HEK293 (cell line): ENCODE measurements at regions not wholly inside any gene's neighbourhood (a gene's known extent, or its start where the extent isn't known, plus 50 kb on each side); places are given as distances from the start of the nearest gene placed in this dataset.

Experiments used
- CTCF ChIA-PET: fragments of 350-600 bp; formaldehyde crosslinking; extraction: SDS; loops from one replicate; lab custom pipeline; 2021; ENCODE audit warnings: antibody characterized with exemption; lab: Yijun Ruan, JAX
- POLR2A ChIA-PET: fragments of 300-600 bp; formaldehyde crosslinking; extraction: SDS; loops from one replicate; lab custom pipeline; 2020; ENCODE audit warnings: antibody characterized with exemption, inconsistent platforms; lab: Yijun Ruan, JAX
- H3K27ac ChIP-seq: fragments of 200-500 bp; sonication (Bioruptor generic); 2 replicates; pipeline ENCODE4 v1.5.1; 2014; ENCODE audit warnings: low read depth, low read length, control low read depth, inconsistent platforms; ENCODE audit errors: extremely low read depth
- H3K36me3 ChIP-seq, 2 experiments: fragments of 200-500 bp in 1 of 2; sonication (Bioruptor generic) in 1 of 2; 1 replicate in 1 of 2; 2 replicates in 1 of 2; pipeline ENCODE4 v1.5.1; 2014 to 2017; ENCODE audit warnings: inconsistent platforms in 2 of 2, low read length in 2 of 2; ENCODE audit not compliant: control insufficient read depth in 2 of 2, insufficient read depth in 1 of 2
- H3K4me1 ChIP-seq: fragments of 200-500 bp; sonication (Bioruptor generic); 2 replicates; pipeline ENCODE4 v1.5.1; 2014; ENCODE audit warnings: mild to moderate bottlenecking, low read length, inconsistent platforms; ENCODE audit not compliant: control insufficient read depth, insufficient read depth
- H3K4me3 ChIP-seq: 2 replicates; pipeline ENCODE4 v1.5.1; 2011; ENCODE audit warnings: low read depth, mild to moderate bottlenecking, control low read depth, low read length, moderate library complexity
- H3K9me3 ChIP-seq: fragments of 200-500 bp; sonication (Bioruptor generic); 2 replicates; pipeline ENCODE4 v1.5.1; 2014; ENCODE audit warnings: low read depth, low read length, inconsistent platforms; ENCODE audit not compliant: control insufficient read depth, insufficient read depth
- AEBP2 ChIP-seq: fragments of 450-650 bp; formaldehyde crosslinking; IDR thresholded peaks from 2 replicates; pipeline ENCODE4 v1.5.1; 2016; ENCODE audit warnings: missing biosample characterization, missing genetic modification characterization, borderline replicate concordance
- BCL11A ChIP-seq: fragments of 450-650 bp; formaldehyde crosslinking; IDR thresholded peaks from 2 replicates; pipeline ENCODE4 v1.5.1; 2016; ENCODE audit warnings: low read depth, missing biosample characterization, missing genetic modification characterization
- BCL6B ChIP-seq: fragments of 450-650 bp; formaldehyde crosslinking; IDR thresholded peaks from 2 replicates; pipeline ENCODE4 v1.5.1; 2017; ENCODE audit warnings: missing biosample characterization, missing genetic modification characterization
- HOXD13 ChIP-seq: sonication (generic); formaldehyde crosslinking; IDR thresholded peaks from 2 replicates; pipeline ENCODE4 v1.8.0; 2022; ENCODE audit warnings: missing genetic modification reagents, borderline replicate concordance
- KLF8 ChIP-seq: fragments of 450-650 bp; formaldehyde crosslinking; IDR thresholded peaks from 2 replicates; pipeline ENCODE4 v1.5.1; 2016; ENCODE audit warnings: missing biosample characterization, missing genetic modification characterization
- MYNN ChIP-seq: fragments of 450-650 bp; formaldehyde crosslinking; IDR thresholded peaks from 2 replicates; pipeline ENCODE4 v1.5.1; 2016; ENCODE audit warnings: missing biosample characterization, missing genetic modification characterization, borderline replicate concordance
- TCF7L2 ChIP-seq: IDR thresholded peaks from 2 replicates; pipeline ENCODE4 v1.6.1; 2011; ENCODE audit warnings: low read depth, mild to moderate bottlenecking, inconsistent platforms, low read length, moderate library complexity, borderline replicate concordance
- ZBTB26 ChIP-seq: fragments of 450-650 bp; formaldehyde crosslinking; optimal IDR thresholded peaks from 2 replicates; pipeline ENCODE3; 2016; ENCODE audit warnings: missing biosample characterization, mild to moderate bottlenecking, missing genetic modification characterization
- ZFP41 ChIP-seq: fragments of 450-650 bp; formaldehyde crosslinking; IDR thresholded peaks from 2 replicates; pipeline ENCODE4 v1.5.1; 2016; ENCODE audit warnings: missing biosample characterization, missing genetic modification characterization, borderline replicate concordance
- ZFP69B ChIP-seq: fragments of 450-650 bp; formaldehyde crosslinking; IDR thresholded peaks from 2 replicates; pipeline ENCODE4 v1.5.1; 2016; ENCODE audit warnings: missing biosample characterization, missing genetic modification characterization
- ZNF148 ChIP-seq: fragments of 450-650 bp; formaldehyde crosslinking; IDR thresholded peaks from 2 replicates; pipeline ENCODE4 v1.5.0; 2017; ENCODE audit warnings: missing biosample characterization, missing genetic modification characterization, borderline replicate concordance
- ZNF274 ChIP-seq, 2 experiments: fragments of 200-500 bp in 1 of 2; fragments of 450-650 bp in 1 of 2; sonication (Bioruptor generic) in 1 of 2; formaldehyde crosslinking in 1 of 2; IDR thresholded peaks; 2 replicates each; pipeline versions ENCODE4 v1.5.1 to v1.6.1; 2014 to 2016; ENCODE audit warnings: borderline replicate concordance in 1 of 2, inconsistent platforms in 1 of 2, low read length in 1 of 2, missing biosample characterization in 1 of 2, missing genetic modification characterization in 1 of 2
- ZNF292 ChIP-seq: fragments of 450-650 bp; formaldehyde crosslinking; IDR thresholded peaks from 2 replicates; pipeline ENCODE4 v1.5.1; 2016; ENCODE audit warnings: low read depth, missing biosample characterization, missing genetic modification characterization, borderline replicate concordance
- ZNF37A ChIP-seq: fragments of 450-650 bp; IDR thresholded peaks from 2 replicates; pipeline ENCODE4 v1.5.1; 2018; ENCODE audit warnings: missing biosample characterization, missing genetic modification characterization
- ZNF391 ChIP-seq: fragments of 450-650 bp; formaldehyde crosslinking; IDR thresholded peaks from 2 replicates; pipeline ENCODE4 v1.5.1; 2016; ENCODE audit warnings: low read depth, missing biosample characterization, missing genetic modification characterization, borderline replicate concordance
- ZNF398 ChIP-seq: fragments of 450-650 bp; formaldehyde crosslinking; IDR thresholded peaks from 2 replicates; pipeline ENCODE4 v1.5.1; 2017; ENCODE audit warnings: missing biosample characterization, missing genetic modification characterization
- ZNF416 ChIP-seq: fragments of 450-650 bp; formaldehyde crosslinking; IDR thresholded peaks from 2 replicates; pipeline ENCODE4 v1.5.1; 2016; ENCODE audit warnings: missing biosample characterization, missing genetic modification characterization
- ZNF544 ChIP-seq: fragments of 450-650 bp; formaldehyde crosslinking; IDR thresholded peaks from 2 replicates; pipeline ENCODE4 v1.5.0; 2017; ENCODE audit warnings: missing biosample characterization, missing genetic modification characterization
- ZNF548 ChIP-seq: fragments of 450-650 bp; formaldehyde crosslinking; IDR thresholded peaks from 2 replicates; pipeline ENCODE4 v1.5.1; 2016; ENCODE audit warnings: missing biosample characterization, missing genetic modification characterization
- ZNF558 ChIP-seq: fragments of 450-650 bp; formaldehyde crosslinking; IDR thresholded peaks from 2 replicates; pipeline ENCODE4 v1.5.1; 2016; ENCODE audit warnings: missing biosample characterization, missing genetic modification characterization
- ZNF791 ChIP-seq: fragments of 450-650 bp; formaldehyde crosslinking; IDR thresholded peaks from 2 replicates; pipeline ENCODE4 v1.5.1; 2016; ENCODE audit warnings: missing biosample characterization, missing genetic modification characterization
- ZNF792 ChIP-seq: fragments of 450-650 bp; formaldehyde crosslinking; IDR thresholded peaks from 2 replicates; pipeline ENCODE4 v1.5.1; 2016; ENCODE audit warnings: missing biosample characterization, missing genetic modification characterization

GRCh38 chr9:107149756-107150155 lies 133.3 kb upstream of the RAD23B start:
- POLR2A ChIA-PET: no interaction called here
- Histone ChIP-seq H3K27ac (no peak overlapping the region), H3K4me3 (no peak overlapping the region), H3K9me3 (no peaks in the 10 kb centered on the region), H3K36me3 (no peaks in the 10 kb centered on the region), H3K4me1 (no peaks in the 10 kb centered on the region)
- CTCF ChIA-PET: interaction anchor here (0.7 to 1.0 kb wide), 2 partner anchors 285 to 1308 kb away, joined by 4 to 8 read pairs; no protein-coding TSS in a partner anchor
- TF ChIP-seq ZBTB26 (tag by site-specific recombination) (no peak), ZNF37A (tag by site-specific recombination) (no peak), ZNF791 (no peak), ZNF548 (no peak), ZNF398 (no peak), ZNF292 (tag by site-specific recombination) (no peak), ZNF792 (no peak), KLF8 (tag by site-specific recombination) (no peak), ZFP41 (tag by site-specific recombination) (no peak), ZNF558 (tag by site-specific recombination) (no peak), BCL11A (no peak)

- ChIA-PET CTCF (no interaction called here), POLR2A (no interaction called here)
- Histone ChIP-seq H3K27ac (no peak overlapping the region), H3K4me1 (no peaks in the 10 kb centered on the region), H3K36me3 (no peaks in the 10 kb centered on the region), H3K9me3 (no peaks in the 10 kb centered on the region), H3K4me3 (no peak overlapping the region)
- TF ChIP-seq ZNF391 (tag by site-specific recombination) (no peak), MYNN (tag by site-specific recombination) (no peak), AEBP2 (tag by site-specific recombination) (no peak), ZNF148 (tag by site-specific recombination) (no peak), ZNF416 (tag by site-specific recombination) (no peak), ZNF274 (IDR thresholded peaks at IDR 0.05; ENCODE audit: low read length) (no peak), ZNF274 (tag by site-specific recombination; IDR thresholded peaks at IDR 0.05; ENCODE audit: borderline replicate concordance) (no peak), ZNF544 (tag by site-specific recombination) (no peak), ZFP69B (tag by site-specific recombination) (no peak), BCL6B (tag by site-specific recombination) (no peak), TCF7L2 (no peak), HOXD13 (CRISPR knock-in tag) (no peak)
Observed at GRCh38 chr9:107153336-107153735, 129.7 kb upstream of the RAD23B start.
